ENCODE measurements at regions not wholly inside any gene's neighbourhood (a gene's known extent, or its start where the extent isn't known, plus 50 kb on each side); places are given as distances from the start of the nearest gene placed in this dataset.

DNA sequence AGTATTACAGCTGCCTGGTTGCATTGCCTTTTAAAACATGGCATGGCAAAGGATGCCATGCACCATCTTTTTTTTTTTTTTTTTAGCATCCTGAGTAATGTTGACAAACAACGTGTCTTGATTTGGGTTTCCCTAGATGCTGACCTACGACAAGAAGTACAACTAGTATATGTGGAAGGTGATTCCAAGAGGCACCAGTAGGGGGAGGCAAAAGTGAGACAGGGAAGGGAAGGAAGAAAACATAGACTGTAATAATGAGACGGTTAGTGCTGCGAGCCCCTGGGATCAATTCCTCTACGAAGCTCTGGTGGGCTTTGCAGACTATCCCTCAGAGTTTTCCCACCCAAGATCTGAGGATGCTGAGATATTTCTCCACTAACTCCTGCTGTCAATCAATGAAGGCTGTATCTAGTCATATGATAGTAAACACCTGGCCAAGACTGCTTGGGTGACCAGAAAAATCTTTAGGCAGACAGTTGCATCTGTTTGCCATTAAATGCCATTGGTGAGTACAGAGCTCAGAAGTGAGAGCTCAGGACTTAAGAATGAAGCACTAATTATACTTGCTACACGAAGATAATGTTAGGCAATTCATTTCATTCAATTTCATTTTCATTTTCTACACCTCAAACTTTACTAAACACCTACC is 458.6 kb upstream of the GOT2 start:
- no peak for DNase-seq (ENCODE audit: low read depth)
- TF ChIP-seq CTCF (IDR thresholded peaks at IDR 0.05; ENCODE audit: insufficient read depth, low read length), result no peak

DNA sequence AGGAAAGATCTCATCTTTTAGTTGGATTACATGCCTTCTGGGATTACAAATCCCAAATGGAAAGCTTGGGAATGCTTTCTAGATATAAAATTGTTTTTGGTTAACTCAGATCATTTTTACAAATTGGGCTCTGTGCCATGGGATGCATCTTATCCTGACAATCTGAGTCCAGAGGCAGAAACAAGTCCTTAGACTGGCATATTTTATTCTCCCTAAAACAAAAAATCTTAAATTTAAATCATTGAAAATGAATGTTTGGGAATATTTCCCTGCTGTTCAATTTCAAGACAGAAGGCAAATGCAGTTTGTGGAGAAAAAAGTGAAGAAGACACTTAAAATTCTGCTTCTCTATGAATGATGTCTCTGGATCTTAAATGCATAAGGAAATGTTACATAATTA is 456.6 kb upstream of the GOT2 start:
- no peak for DNase-seq (ENCODE audit: low read depth)
- no peak for TF ChIP-seq CTCF (IDR thresholded peaks at IDR 0.05; ENCODE audit: insufficient read depth, low read length)
- no peak overlapping the region for H3K4me3 ChIP-seq (ENCODE audit: low read depth, low read length)

More for the DNA sequence above, 458.6 kb upstream of the GOT2 start:
- H3K4me3 ChIP-seq (ENCODE audit: low read depth, low read length), result no peak overlapping the region

- no peak overlapping the region for H3K4me3 ChIP-seq (ENCODE audit: low read depth, low read length)
- TF ChIP-seq CTCF (IDR thresholded peaks at IDR 0.05; ENCODE audit: insufficient read depth, low read length), result no peak
- no peak for DNase-seq (ENCODE audit: low read depth)
These were observed 453.9 kb upstream of the GOT2 start for GRCh38 chr16:59188029-59188428.

DNA sequence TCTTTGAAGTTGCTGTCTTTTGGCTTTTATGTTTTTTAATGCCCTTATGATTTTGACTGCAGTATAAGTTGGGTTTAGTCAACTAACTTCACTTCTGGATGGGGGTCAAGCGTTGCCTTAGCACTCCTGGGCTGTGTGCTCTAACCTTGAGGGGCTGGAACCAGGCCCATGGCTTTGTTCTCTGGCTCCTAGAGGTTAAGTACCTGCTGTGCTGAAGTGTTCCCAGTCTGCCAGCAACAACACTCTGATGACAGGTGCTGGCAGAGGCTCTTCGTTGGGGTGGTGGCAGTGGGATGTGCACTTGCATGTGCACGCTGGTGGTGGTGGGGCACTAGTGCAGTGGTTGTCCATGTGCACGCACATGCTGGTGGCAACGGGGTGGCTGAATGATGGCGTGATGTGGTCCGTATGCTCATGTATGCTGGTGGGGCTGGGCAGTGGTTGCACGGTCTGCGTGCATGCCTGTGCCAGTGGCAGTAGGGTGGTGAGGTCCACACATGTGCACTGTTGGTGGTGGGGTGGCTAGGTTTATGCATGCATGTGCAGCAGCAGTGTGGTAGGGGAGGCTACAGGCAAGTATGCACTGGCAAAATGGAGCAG is 447.8 kb upstream of the GOT2 start:
- TF ChIP-seq CTCF (IDR thresholded peaks at IDR 0.05; ENCODE audit: insufficient read depth, low read length), result no peak
- no peak overlapping the region for H3K4me3 ChIP-seq (ENCODE audit: low read depth, low read length)

GRCh38 chr16:59180083-59180476 is 446.0 kb upstream of the GOT2 start:
- no peak overlapping the region for H3K4me3 ChIP-seq (ENCODE audit: low read depth, low read length)
- no peak for DNase-seq (ENCODE audit: low read depth)
- no peak for TF ChIP-seq CTCF (IDR thresholded peaks at IDR 0.05; ENCODE audit: insufficient read depth, low read length)

More for the DNA sequence above, 447.8 kb upstream of the GOT2 start:
- no peak for DNase-seq (ENCODE audit: low read depth)

DNA sequence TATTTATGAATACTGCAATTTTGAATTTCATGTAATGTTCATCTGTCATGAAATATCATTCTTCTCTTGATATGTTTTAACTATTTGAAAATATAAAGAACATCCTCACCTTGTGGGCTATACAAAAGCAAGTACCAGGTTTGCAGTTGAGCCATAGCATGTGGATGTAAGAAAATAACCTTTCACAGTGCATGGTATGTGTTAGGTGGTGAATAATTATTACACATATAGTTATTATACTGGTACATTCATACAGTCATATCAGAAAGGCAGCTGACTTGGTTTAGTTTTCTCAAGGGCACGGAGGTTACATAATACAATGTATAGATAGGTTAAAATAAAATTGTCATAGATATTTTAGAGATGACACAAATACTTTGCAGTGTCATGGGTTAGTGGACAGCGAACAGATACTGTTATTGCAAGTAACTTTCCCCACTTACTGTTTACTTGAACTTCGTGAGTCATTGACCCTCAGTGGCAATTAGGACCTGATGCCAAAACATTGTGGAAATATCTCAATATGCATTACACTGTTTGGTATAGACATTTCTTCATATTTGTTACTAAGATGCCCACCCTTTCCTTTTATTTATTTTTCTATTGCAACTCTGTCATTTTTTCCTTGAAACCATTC is 445.4 kb upstream of the GOT2 start:
- DNase-seq (ENCODE audit: low read depth), result no peak
- no peak overlapping the region for H3K4me3 ChIP-seq (ENCODE audit: low read depth, low read length)
- TF ChIP-seq CTCF (IDR thresholded peaks at IDR 0.05; ENCODE audit: insufficient read depth, low read length), result no peak
